Erythroblast (primary cell): ENCODE measurements at regions not wholly inside any gene's neighbourhood (a gene's known extent, or its start where the extent isn't known, plus 50 kb on each side); places are given as distances from the start of the nearest gene placed in this dataset.

Experiments used
- DNase-seq, 2 experiments: peaks; one replicate each; lab custom pipeline; 2025; lab: John Stamatoyannopoulos, UW
- GATA1 ChIP-seq: IDR thresholded peaks from 2 replicates; pipeline ENCODE4 v1.6.1; 2011; ENCODE audit warnings: low read depth, mild to moderate bottlenecking, control low read depth, low read length, moderate library complexity
- POLR2A ChIP-seq: IDR thresholded peaks from 2 replicates; pipeline ENCODE4 v1.6.1; 2011; ENCODE audit warnings: mild to moderate bottlenecking, low read length

- no peak for TF ChIP-seq GATA1
- no peak for DNase-seq
Measured at GRCh38 chr13:59099182-59099974, 1064.3 kb downstream of the DIAPH3 start.

DNA sequence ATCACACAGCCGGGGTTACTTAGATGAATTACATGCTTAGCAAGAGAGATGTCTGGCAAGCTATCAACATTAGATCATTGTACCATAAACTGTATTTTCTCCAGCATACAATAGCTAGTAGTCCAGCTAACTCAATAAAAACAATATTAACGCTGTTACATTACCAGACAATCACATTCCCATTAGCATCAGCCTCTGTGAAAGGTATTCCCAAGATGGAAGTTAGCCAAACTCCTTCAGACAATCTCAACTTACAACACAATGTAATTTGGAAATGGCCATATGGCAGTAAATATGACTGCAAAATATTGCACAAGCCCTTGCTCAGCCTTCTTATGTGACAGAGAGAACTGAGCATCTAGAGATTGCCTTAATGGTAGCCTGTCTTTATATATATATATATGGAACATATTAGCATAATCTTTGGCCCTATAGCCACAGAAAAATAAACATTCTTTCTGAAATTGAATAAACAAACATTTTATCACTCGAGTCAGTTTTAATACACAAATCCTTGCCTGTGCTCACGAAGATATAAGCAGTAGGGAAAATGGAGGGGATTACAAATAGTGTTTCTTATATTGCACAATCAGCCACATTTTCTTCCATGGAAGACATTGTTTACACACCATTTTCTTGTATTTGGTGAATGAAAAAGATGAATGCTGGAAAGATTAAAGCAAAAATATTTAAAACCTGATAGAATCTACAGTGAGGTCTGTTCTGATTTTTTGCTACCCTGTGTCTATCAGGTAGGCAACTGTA lies 1060.5 kb downstream of the DIAPH3 start:
- TF ChIP-seq GATA1 (no peak), POLR2A (no peak)
- DNase-seq, result no peak

DNA sequence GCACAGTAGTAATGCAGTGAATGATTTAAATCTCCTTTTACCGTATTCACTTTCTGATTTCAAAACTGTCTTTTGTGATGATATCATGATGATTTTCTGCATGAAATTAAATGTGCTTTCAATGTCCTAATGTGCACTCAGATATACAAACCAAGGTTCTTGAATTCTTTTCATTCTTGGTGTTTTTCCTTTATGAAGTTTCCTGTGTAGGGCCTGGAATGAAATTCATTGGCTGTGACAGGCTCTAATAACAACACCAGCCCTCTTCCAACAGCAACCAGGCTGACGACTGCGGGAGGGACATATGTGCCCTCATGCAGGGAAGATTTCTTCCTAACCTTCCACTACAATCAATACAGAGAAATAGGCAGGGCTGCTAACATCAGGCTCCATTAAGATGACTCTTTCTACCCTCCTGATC lies 1052.0 kb downstream of the DIAPH3 start:
- DNase-seq, result no peak
- TF ChIP-seq POLR2A (no peak), GATA1 (no peak)

GRCh38 chr13:59112221-59112718 lies 1051.5 kb downstream of the DIAPH3 start:
- no peak for DNase-seq

GRCh38 chr13:59119475-59119874 lies 1044.3 kb downstream of the DIAPH3 start:
- no peak for DNase-seq
- TF ChIP-seq GATA1 (no peak), POLR2A (no peak)

More at GRCh38 chr13:59112221-59112718, 1051.5 kb downstream of the DIAPH3 start:
- TF ChIP-seq GATA1 (no peak), POLR2A (no peak)

GRCh38 chr13:59120297-59120843 lies 1043.4 kb downstream of the DIAPH3 start:
- TF ChIP-seq POLR2A (no peak), GATA1 (no peak)
- no peak for DNase-seq

DNA sequence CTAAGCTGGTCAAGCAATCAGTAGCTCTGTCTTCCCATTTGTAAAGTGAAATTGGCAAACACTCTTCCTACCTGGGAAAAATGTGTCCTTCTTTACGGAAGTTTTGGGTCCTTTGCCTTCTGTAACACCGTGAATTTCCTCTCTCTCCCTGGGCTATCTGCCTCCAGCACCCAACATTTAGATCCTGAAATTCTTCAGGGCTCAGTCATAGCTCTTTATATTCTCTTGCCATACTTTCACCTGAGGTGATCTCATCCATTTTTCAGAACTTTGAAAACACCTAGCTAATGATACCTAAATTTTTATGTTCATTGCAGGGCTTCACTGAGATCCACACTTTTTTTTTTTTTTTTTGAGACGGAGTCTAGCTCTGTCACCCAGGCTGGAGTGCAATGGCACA lies 1042.2 kb downstream of the DIAPH3 start:
- no peak for DNase-seq
- TF ChIP-seq POLR2A (no peak), GATA1 (no peak)

DNA sequence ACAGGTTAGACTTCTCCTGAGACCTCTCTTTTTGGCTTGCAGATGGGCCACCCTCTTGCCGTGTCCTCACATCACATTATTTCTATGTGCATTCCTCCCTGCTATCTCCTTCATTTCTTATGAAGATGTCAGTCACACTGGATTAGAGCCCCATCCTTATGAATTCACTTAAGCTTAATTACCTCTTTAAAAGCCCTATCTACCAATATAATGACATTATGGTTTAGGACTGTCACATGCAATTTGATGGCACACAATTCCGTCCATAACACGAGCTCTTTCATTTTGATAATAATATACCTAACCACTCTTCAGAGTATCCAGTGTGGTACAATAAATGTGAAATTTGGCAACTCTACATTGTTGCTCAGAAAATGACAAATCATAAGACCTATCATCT lies 1037.3 kb downstream of the DIAPH3 start:
- TF ChIP-seq POLR2A (no peak), GATA1 (no peak)
- DNase-seq, result no peak

- DNase-seq, result no peak
- TF ChIP-seq POLR2A, result no peak
- no peak for TF ChIP-seq GATA1
Measured at GRCh38 chr13:59133903-59134302, 1029.8 kb downstream of the DIAPH3 start.

DNA sequence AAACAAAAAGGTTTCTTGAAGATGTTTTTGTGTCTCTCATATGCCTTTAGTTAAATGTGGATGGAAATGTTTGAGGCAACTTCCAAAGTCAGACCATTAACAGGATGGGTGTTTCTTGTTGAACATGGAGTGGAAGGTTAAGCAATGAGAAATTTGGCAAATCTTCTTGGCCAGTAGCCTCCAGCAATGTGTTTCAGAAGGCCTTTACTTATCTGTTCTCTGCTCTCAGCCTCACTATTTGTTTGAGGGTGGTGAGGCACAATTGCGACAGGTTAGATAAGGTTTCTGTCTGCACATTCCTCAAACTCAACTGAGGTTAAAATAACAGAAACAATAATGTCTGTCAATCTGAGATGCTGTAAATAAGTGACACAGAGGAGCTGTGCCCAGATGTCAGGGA lies 1019.0 kb downstream of the DIAPH3 start:
- DNase-seq, result no peak
- TF ChIP-seq GATA1, result no peak
- no peak for TF ChIP-seq POLR2A

- DNase-seq, result no peak
- no peak for TF ChIP-seq POLR2A
- TF ChIP-seq GATA1, result no peak
Measured at GRCh38 chr13:59145381-59145780, 1018.3 kb downstream of the DIAPH3 start.

DNA sequence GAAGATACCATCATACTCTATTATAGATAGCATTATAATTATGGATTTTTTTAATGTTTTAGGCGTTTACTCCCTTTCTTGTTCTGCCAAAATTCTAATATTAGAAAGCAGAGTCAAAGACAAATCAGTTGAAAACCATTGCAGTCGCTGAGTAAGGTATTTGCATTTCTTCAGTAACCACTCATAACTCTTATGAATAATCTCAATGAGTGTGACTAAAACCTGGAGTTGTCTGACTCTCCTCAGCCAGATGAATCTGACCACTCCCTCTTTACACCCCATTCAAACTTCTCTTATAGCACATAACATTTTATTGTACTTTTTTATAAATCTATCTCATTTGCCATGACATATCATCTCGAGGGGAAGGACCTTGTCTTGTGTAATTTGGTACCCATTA lies 1006.5 kb downstream of the DIAPH3 start:
- no peak for TF ChIP-seq GATA1
- TF ChIP-seq POLR2A, result no peak
- no peak for DNase-seq

DNA sequence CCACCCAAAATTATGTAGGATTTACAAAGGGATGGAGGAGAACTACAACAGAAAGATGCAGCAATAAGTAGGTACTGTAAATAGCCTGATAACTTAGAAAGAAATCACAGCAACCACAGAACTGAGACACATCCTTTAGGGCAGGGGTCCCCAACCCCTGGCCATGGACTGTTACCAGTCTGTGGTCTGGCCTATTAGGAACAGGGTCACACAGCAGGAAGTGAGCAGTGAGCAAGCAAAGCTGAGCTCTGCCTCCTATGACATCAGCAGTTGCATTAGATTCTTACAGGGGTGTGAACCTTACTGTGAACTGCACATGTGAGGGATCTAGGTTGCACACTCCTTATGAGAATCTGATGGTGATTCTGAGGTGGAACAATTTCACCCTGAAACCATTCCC lies 997.6 kb downstream of the DIAPH3 start:
- TF ChIP-seq POLR2A (no peak), GATA1 (no peak)
- no peak for DNase-seq

DNA sequence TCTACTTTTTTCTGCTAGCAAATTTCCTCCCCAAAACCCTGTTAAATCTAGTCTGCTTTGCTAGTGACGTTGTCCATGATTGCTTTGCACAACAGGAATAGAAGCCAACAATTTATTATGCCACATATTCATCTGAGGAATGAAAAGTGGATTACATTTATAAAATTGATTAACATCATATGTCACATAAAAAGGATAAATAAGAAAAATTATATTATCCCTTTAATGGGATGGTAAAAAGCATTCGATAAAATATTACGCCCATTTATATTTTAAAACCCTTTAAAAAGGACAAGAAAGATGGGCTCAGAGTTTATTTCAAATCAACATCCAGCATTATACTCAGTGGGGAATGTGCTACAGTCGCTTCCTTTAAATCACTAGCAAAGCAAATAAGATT lies 991.7 kb downstream of the DIAPH3 start:
- no peak for DNase-seq
- TF ChIP-seq GATA1 (no peak), POLR2A (no peak)
